Naive thymus-derived CD8-positive, alpha-beta T cell (primary cell): ENCODE measurements at regions not wholly inside any gene's neighbourhood (a gene's known extent, or its start where the extent isn't known, plus 50 kb on each side); places are given as distances from the start of the nearest gene placed in this dataset.
"Not testable (repeated sequence)": the region's sequence is repeated elsewhere in the genome, so short reads cannot be mapped to it uniquely, and the experiment has no call there.

ENCODE experiments used
- ATAC-seq, 2 donors: fragments of 150-1000 bp; cut with Tn5 transposase in 1 of 2; sonication (Bioruptor Pico), chemical (Tn5 transposase) in 1 of 2; 1 replicate in 1 of 2; 2 replicates in 1 of 2; pipeline ENCODE4 v1.10.0; 2021; ENCODE audit warnings: mild to moderate bottlenecking in 2 of 2, moderate library complexity in 2 of 2
- POLR2A ChIA-PET: fragments of 350-600 bp; sonication (Branson Sonifier 250); formaldehyde crosslinking; loops from one replicate; lab custom pipeline; 2021; ENCODE audit warnings: antibody characterized with exemption; lab: Charles Lee
- DNase-seq, 10 donors: peaks; one replicate each; pipeline versions ENCODE4 v3.0.0 to v3.0.0-alpha.2; 2020 to 2022
- H3K27ac Mint-ChIP-seq, 10 donors: one replicate each; pipeline ENCODE4 v1.8.0; 2020 to 2022; ENCODE audit warnings: mild to moderate bottlenecking in 10 of 10, mixed read lengths in 10 of 10, moderate library complexity in 4 of 10, inconsistent platforms in 1 of 10
- H3K27me3 Mint-ChIP-seq, 5 donors: one replicate each; pipeline ENCODE4 v1.8.0; 2021 to 2022; ENCODE audit warnings: mixed read lengths in 5 of 5
- H3K36me3 Mint-ChIP-seq, 3 donors: one replicate each; pipeline ENCODE4 v1.8.0; 2020 to 2022; ENCODE audit warnings: mixed read lengths in 3 of 3, mild to moderate bottlenecking in 2 of 3, inconsistent platforms in 1 of 3
- H3K4me1 Mint-ChIP-seq, 4 donors: one replicate each; pipeline ENCODE4 v1.8.0; 2021 to 2022; ENCODE audit warnings: mixed read lengths in 4 of 4
- H3K4me3 Mint-ChIP-seq, 10 donors: one replicate each; pipeline ENCODE4 v1.8.0; 2020 to 2022; ENCODE audit warnings: mild to moderate bottlenecking in 10 of 10, mixed read lengths in 10 of 10, moderate library complexity in 6 of 10, inconsistent platforms in 1 of 10
- H3K9me3 Mint-ChIP-seq, 9 donors: one replicate each; pipeline ENCODE4 v1.8.0; 2020 to 2022; ENCODE audit warnings: mixed read lengths in 9 of 9, mild to moderate bottlenecking in 3 of 9, inconsistent platforms in 1 of 9, moderate library complexity in 1 of 9

DNA sequence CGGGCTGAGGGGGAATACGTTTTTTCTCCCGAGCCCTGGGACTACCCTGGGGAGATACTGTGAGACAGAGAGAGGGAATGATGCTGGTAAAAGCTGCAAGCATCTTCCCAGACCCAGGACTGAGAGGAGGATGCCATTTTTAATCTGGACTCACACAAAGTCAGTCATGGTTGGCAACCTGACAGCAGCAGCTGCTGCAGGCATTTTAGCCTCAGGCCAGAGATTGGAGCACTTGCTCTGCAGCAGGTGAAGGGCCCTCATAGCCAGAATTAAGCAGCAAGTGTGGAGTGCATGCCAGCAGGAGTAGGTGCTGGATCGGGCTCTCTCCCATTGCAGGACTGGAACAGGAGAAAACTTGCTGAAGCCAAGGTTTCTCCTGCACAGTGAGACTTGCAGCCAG is 361.1 kb upstream of the CLEC14A start:
- Mint-ChIP-seq H3K36me3 (peaks cover 0 to 3% (median 0%) of the 10 kb centered on the region in 3 donors), H3K27ac (no peak overlapping the region), H3K4me1 (no peaks in the 10 kb centered on the region), H3K27me3 (peaks cover 0 to 5% (median 0%) of the 10 kb centered on the region in 5 donors), H3K9me3 (peaks cover 0 to 14% (median 3%) of the 10 kb centered on the region in 9 donors), H3K4me3 (no peak overlapping the region)
- DNase-seq (no peak), ATAC-seq (no peak)
- POLR2A ChIA-PET, result no interaction called here

DNA sequence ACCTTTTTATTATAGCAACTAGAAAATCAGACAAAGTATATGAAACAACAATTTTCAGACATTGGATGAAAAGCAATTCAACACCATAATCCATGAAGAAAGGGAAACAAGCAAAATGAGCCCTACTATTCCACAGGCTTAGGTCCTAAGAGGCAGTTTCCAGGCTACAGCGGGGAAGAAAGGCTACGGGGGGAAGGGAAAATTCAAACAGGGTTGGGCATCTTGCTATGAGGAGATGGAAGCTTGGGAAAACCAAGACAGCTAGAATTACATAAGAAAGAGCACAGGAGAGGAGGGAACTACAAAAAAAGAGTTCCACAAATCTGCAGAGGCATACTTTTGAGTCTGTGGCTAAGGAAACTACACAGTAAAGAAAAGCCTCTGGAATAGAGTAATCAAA is 356.0 kb upstream of the CLEC14A start:
- DNase-seq (no peak), ATAC-seq (no peak)
- Mint-ChIP-seq H3K4me3 (no peak overlapping the region), H3K4me1 (no peaks in the 10 kb centered on the region), H3K36me3 (peaks cover 0 to 7% (median 0%) of the 10 kb centered on the region in 3 donors), H3K27me3 (peaks cover 0 to 10% (median 1%) of the 10 kb centered on the region in 5 donors), H3K9me3 (peaks cover 0 to 14% (median 4%) of the 10 kb centered on the region in 9 donors), H3K27ac (no peak overlapping the region)
- POLR2A ChIA-PET, result no interaction called here

DNA sequence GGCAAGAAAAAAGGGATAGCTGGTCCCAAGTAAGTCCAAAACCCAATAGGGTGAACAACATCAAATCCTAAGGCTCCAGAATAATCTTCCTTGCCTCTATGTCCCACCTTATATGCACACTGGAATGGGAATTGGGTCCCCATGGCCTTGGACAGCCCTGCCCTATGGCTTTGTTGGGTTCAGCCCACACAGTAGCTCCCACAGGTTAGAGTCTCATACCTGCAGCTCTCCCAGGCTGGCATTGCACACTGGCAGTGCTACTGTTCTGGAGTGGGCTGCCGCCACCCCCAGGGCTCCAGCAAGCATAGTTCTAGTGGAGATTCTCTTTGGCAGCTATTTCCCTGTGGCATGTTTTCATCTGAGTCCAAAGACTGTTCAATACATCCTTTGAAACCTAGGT is 352.4 kb upstream of the CLEC14A start:
- Mint-ChIP-seq H3K27ac (peak overlapping the region in 1 of 10 donors; percentile 30), H3K27me3 (peaks cover 0 to 10% (median 1%) of the 10 kb centered on the region in 5 donors), H3K36me3 (peaks cover 0 to 7% (median 0%) of the 10 kb centered on the region in 3 donors), H3K9me3 (peaks cover 0 to 14% (median 4%) of the 10 kb centered on the region in 9 donors), H3K4me1 (no peaks in the 10 kb centered on the region), H3K4me3 (no peak overlapping the region)
- no peak for DNase-seq
- POLR2A ChIA-PET, result no interaction called here
- ATAC-seq, result no peak

DNA sequence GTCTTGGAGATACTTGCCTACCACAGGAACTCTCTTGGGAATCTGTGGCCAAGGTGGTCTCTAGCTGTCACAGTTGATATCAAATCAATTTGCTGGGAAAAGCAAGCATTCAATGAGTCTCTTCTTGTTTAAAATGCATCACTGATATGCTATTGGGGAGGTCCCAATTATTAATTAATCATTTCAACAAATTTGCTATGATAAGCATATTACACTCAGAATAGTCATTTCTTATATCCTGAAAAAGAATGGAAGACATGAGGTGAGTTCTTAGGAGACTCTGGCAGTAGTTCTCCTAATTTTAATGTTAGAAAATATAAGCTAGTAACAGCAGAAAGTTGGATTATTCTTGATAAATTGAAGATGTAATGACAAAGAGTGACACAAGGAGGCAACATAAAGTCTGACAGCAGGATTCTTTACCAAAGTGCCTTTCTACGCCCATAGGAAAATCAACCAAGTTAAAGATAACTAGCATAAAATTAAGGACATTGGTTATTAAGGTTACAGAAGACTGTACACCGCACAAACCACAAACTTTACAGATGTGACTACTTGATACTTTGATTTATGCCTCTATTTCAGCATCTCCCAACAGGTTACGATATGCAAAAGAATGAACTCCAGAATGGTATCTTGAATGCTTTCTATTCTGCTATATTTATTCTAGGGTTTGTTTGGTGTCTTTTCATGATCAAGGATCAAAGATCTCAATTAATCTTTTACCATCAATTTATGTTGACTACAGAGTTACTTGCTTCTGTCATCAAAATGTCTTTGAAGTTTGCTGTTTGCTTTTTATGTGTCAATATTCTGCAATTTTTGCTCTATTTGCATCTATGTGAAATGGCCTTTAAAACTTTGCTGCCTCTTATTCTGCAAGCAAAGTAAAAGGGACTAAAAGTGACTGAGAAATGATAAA is 349.6 kb upstream of the CLEC14A start:
- POLR2A ChIA-PET, result interaction anchor here (0.6 kb wide), 1 partner anchor 7 kb away, joined by 3 read pairs; no protein-coding TSS in a partner anchor
- ATAC-seq (no peak), DNase-seq (no peak)
- no peaks in the 10 kb centered on the region for H3K4me1 Mint-ChIP-seq
- peaks cover 0 to 19% (median 4%) of the 10 kb centered on the region in 9 donors for H3K9me3 Mint-ChIP-seq
- H3K36me3 Mint-ChIP-seq, result peaks cover 0 to 7% (median 0%) of the 10 kb centered on the region in 3 donors
- H3K27ac Mint-ChIP-seq, result no peak overlapping the region
- H3K4me3 Mint-ChIP-seq, result no peak overlapping the region
- peaks cover 0 to 17% (median 5%) of the 10 kb centered on the region in 5 donors for H3K27me3 Mint-ChIP-seq

DNA sequence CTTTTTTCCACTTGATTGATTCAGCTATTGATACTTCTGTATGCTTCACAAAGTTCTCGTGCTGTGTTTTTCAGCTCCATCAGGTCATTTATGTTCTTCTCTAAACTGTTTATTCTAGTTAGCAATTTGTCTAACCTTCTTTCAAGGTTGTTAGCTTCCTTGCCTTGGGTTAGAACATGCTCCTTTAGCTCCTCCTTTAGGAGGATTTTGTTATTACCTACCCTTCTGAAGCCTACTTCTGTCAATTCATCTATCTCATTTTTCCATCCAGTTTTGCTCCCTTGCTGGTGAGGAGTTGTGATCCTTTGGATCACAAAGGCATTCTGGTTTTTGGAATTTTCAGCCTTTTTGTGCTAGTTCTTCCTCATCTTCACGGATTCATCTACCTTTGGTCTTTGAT is 344.7 kb upstream of the CLEC14A start:
- DNase-seq, POLR2A ChIA-PET, H3K36me3 Mint-ChIP-seq, H3K4me3 Mint-ChIP-seq, H3K4me1 Mint-ChIP-seq, ATAC-seq, H3K27ac Mint-ChIP-seq, H3K9me3 Mint-ChIP-seq: not testable (repeated sequence)
- peaks cover 0 to 12% (median 5%) of the 10 kb centered on the region in 5 donors for H3K27me3 Mint-ChIP-seq

DNA sequence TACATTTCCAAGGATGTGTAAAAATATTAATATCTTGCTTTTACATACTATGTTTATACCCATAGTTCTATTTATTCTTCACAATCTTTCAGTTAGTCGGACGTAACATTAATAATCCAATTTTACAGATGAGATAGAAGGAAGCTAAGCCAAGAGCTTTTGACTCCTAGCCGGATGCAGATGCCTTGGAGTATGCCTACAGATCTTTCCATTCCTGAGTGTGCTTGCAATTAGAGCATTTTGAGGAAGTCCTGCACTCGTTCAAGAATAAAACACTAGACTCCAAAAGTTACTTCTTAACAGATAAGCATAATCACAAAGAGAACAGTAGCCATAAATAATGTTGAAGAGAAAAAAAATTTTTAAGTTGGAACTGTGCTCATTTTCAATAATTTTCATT is 337.6 kb upstream of the CLEC14A start:
- no peak for DNase-seq
- peaks cover 0 to 3% (median 0%) of the 10 kb centered on the region in 3 donors for H3K36me3 Mint-ChIP-seq
- H3K27me3 Mint-ChIP-seq, result peaks cover 0 to 8% (median 0%) of the 10 kb centered on the region in 5 donors
- peaks cover 0 to 12% (median 2%) of the 10 kb centered on the region in 9 donors for H3K9me3 Mint-ChIP-seq
- no peak overlapping the region for H3K27ac Mint-ChIP-seq
- POLR2A ChIA-PET, result no interaction called here
- no peak for ATAC-seq
- H3K4me1 Mint-ChIP-seq, result no peaks in the 10 kb centered on the region
- H3K4me3 Mint-ChIP-seq, result no peak overlapping the region

DNA sequence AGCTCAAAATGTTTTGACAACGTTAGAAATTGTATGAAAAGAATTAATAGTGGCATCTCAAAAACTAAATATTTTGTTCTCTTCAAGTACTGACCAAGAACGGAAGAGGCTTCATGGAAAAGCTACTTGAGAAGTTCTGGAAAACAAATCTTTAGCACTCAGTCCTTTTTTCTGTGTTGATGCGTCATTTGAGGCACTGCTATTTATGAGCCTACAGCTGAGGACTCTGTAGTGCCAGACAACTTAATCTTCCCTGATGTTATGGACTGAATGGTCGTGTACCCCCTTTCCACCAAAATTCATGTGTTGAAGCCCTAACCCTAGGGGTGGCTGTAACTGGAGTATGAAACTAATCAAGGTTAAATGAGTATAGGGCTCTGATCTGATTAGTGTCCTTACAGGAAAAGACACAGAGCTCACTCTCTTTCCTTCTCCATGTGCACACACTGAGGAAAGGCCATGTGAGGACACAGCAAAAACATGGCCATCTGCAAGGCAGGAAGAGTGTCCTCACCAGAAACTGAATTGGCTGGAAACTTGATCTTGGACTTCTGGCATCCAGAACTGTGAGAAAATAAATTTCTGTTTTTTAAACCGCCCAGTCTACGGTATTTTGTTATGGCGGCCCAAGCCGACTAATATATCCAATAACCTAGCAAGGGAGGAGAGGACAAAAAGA is 337.0 kb upstream of the CLEC14A start:
- H3K36me3 Mint-ChIP-seq, result peaks cover 0 to 3% (median 0%) of the 10 kb centered on the region in 3 donors
- no peak overlapping the region for H3K27ac Mint-ChIP-seq
- ATAC-seq (no peak), DNase-seq (no peak)
- no peaks in the 10 kb centered on the region for H3K4me1 Mint-ChIP-seq
- POLR2A ChIA-PET, result no interaction called here
- peaks cover 0 to 12% (median 2%) of the 10 kb centered on the region in 9 donors for H3K9me3 Mint-ChIP-seq
- H3K27me3 Mint-ChIP-seq, result peaks cover 0 to 8% (median 0%) of the 10 kb centered on the region in 5 donors
- H3K4me3 Mint-ChIP-seq, result no peak overlapping the region

DNA sequence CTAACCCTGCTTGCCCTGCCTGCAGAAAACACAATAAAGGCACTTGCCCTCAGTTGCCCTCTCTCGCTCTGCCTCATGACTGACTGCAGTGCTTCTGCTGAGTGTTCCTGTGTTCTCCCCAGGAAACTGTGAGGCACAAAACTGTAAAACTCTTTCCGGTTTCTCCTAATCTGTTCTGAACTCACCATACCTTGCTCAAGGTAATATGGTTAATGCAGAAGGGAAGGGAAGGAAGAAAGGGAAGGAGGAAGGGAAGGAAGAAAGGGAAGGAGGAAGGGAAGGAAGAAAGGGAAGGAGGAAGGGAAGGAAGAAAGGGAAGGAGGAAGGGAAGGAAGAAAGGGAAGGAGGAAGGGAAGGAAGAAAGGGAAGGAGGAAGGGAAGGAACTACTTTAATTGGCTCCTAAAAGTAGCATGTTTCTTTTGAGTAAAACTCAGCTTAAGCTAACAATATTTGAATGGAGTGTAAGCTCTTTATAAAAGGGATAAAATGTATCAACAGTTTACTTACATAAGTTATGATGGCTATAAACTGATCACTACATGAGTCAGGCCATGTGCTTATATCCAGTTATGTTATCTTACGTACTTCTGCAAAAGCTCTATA is 334.0 kb upstream of the CLEC14A start:
- DNase-seq (no peak), ATAC-seq (no peak)
- peaks cover 0 to under 1% (median 0%) of the 10 kb centered on the region in 3 donors for H3K36me3 Mint-ChIP-seq
- H3K4me1 Mint-ChIP-seq, result no peaks in the 10 kb centered on the region
- POLR2A ChIA-PET, result no interaction called here
- H3K27me3 Mint-ChIP-seq, result peaks cover 0 to 8% (median 1%) of the 10 kb centered on the region in 5 donors
- no peak overlapping the region for H3K4me3 Mint-ChIP-seq
- peaks cover 0 to 10% (median 2%) of the 10 kb centered on the region in 9 donors for H3K9me3 Mint-ChIP-seq
- no peak overlapping the region for H3K27ac Mint-ChIP-seq

DNA sequence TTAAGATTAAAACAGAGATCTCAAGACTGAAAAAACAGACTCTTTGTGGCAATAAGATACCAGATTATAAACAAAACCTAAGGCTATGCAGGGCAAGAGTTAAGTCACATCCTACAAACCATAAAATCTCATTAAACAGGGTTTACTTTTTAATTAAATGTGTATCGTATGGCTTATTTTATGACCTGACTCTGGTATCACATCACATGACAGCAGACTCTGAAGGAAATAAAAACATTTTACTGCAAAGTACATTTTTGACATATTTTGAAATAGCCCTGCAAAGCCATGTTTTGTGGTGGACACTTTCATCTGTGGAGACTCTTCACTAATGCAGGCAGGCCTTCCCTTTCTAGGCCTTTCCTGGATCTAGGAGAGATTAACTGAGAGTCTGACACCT is 327.6 kb upstream of the CLEC14A start:
- Mint-ChIP-seq H3K27me3 (peaks cover 0 to 2% (median 0%) of the 10 kb centered on the region in 5 donors), H3K9me3 (peaks cover 0 to 6% (median 0%) of the 10 kb centered on the region in 9 donors), H3K36me3 (no peaks in the 10 kb centered on the region), H3K4me3 (no peak overlapping the region), H3K4me1 (no peaks in the 10 kb centered on the region), H3K27ac (no peak overlapping the region)
- no peak for DNase-seq
- POLR2A ChIA-PET, result no interaction called here
- ATAC-seq, result no peak

DNA sequence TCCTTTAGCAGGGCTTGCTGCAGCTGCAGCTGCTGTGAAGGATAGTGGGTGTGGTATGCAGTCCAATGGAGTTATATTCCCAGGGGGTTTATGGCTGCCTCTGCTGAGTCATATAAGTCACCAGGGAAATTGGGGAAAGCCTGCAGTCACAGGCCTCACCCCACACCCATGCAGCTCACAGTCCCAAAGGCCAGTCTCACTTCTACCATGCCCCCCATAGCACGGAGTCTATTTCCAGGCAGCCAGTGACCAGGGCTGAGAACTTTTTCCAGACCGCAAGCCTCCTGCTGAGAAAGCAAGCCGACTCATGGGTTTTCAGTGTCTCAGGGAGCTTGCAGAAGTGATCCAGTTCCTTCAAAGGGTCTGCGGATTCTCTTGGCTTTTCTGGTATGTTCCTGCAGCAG is 322.4 kb upstream of the CLEC14A start:
- H3K4me3 Mint-ChIP-seq, result no peak overlapping the region
- H3K36me3 Mint-ChIP-seq, result no peaks in the 10 kb centered on the region
- ATAC-seq, result no peak
- H3K9me3 Mint-ChIP-seq, result peaks cover 0 to 27% (median 9%) of the 10 kb centered on the region in 9 donors
- DNase-seq, result no peak
- POLR2A ChIA-PET, result no interaction called here
- peaks cover 0 to 4% (median 0%) of the 10 kb centered on the region in 5 donors for H3K27me3 Mint-ChIP-seq
- no peaks in the 10 kb centered on the region for H3K4me1 Mint-ChIP-seq
- H3K27ac Mint-ChIP-seq, result no peak overlapping the region

DNA sequence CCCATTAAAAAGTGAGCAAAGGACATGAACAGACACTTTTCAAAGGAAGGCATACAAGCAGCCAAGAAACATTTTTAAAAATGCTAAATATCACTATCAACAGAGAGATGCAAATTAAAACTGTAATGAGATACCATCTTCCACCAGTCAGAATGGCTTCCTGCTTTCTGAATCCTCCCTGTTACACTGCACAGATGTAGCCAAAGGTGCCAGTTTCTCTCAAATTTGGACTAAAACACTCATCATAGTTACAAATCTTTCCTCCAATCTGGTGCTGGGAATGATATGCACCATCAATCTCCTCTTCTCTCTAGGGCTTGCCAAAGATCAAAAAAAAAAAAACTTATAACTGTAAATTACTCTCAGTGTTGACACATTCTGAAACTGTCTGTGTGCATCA is 311.8 kb upstream of the CLEC14A start:
- POLR2A ChIA-PET, result no interaction called here
- Mint-ChIP-seq H3K9me3 (peaks cover 0 to 10% (median 4%) of the 10 kb centered on the region in 9 donors), H3K4me3 (no peak overlapping the region), H3K27ac (no peak overlapping the region), H3K27me3 (peaks cover 0 to 4% (median 1%) of the 10 kb centered on the region in 5 donors), H3K36me3 (peaks cover 0 to 5% (median 0%) of the 10 kb centered on the region in 3 donors), H3K4me1 (no peaks in the 10 kb centered on the region)
- no peak for DNase-seq
- ATAC-seq, result no peak

DNA sequence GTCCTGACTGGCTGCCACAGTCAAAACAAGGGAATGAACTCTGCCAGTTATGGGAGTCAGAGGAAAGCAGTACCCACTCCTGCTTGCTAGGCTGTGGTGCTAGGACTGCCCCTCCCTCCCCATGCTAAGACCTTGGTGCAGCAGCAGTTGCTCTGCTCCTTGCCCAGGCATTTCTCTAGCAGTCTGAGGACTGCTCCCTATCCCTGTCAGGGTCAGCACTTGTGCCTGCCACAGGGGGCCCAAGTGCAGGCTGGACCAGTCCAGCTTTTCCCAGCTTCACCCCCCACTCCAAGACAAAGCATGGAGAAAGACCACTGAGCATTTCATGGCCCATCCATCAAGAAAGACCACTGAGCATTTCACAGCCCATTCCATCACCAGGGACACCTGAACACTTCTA is 305.8 kb upstream of the CLEC14A start:
- POLR2A ChIA-PET, result no interaction called here
- no peaks in the 10 kb centered on the region for H3K4me1 Mint-ChIP-seq
- H3K36me3 Mint-ChIP-seq, result peaks cover 0 to 13% (median 0%) of the 10 kb centered on the region in 3 donors
- DNase-seq, result no peak
- H3K4me3 Mint-ChIP-seq, result no peak overlapping the region
- peaks cover 0 to 46% (median 17%) of the 10 kb centered on the region in 9 donors for H3K9me3 Mint-ChIP-seq
- H3K27me3 Mint-ChIP-seq, result peaks cover 0 to 3% (median 0%) of the 10 kb centered on the region in 5 donors
- no peak for ATAC-seq
- no peak overlapping the region for H3K27ac Mint-ChIP-seq
